Tibial nerve (tissue), 4 donors: ENCODE measurements at regions not wholly inside any gene's neighbourhood (a gene's known extent, or its start where the extent isn't known, plus 50 kb on each side); places are given as distances from the start of the nearest gene placed in this dataset.

Experiments
- DNase-seq, 2 donors: peaks; one replicate each; pipeline ENCODE4 v3.0.0-alpha.2; 2019; ENCODE audit warnings: low spot score in 2 of 2
- H3K27ac ChIP-seq, 4 donors: fragments of 200-600 bp; sonication (generic) in 3 of 4; one replicate each; pipeline ENCODE4 v1.5.1; 2017 to 2019; ENCODE audit warnings: mild to moderate bottlenecking in 1 of 4
- H3K27me3 ChIP-seq, 2 donors: fragments of 200-600 bp; sonication (generic) in 1 of 2; one replicate each; pipeline versions ENCODE4 v1.5.1 to v1.6.0; 2017 to 2019
- H3K36me3 ChIP-seq, 3 donors: fragments of 200-600 bp; sonication (generic); one replicate each; pipeline ENCODE4 v1.5.1; 2018 to 2019
- H3K4me1 ChIP-seq, 4 donors: fragments of 200-600 bp; sonication (generic) in 3 of 4; one replicate each; pipeline ENCODE4 v1.5.1; 2017 to 2019
- H3K4me3 ChIP-seq, 4 donors: fragments of 200-600 bp; sonication (generic) in 3 of 4; one replicate each; pipeline ENCODE4 v1.5.1; 2017 to 2019; ENCODE audit warnings: mild to moderate bottlenecking in 1 of 4, moderate library complexity in 1 of 4
- H3K9me3 ChIP-seq, 4 donors: fragments of 200-600 bp; sonication (generic) in 3 of 4; one replicate each; pipeline ENCODE4 v1.5.1; 2017 to 2019
- EP300 ChIP-seq, 2 donors: sonication (generic); formaldehyde crosslinking; IDR thresholded peaks; one replicate each; pipeline ENCODE4 v1.6.1; 2017; ENCODE audit warnings: antibody characterized with exemption in 2 of 2, mild to moderate bottlenecking in 1 of 2
- POLR2A ChIP-seq, 2 donors: fragments of 450-650 bp; IDR thresholded peaks; one replicate each; pipeline ENCODE4 v1.6.1; 2017; ENCODE audit warnings: antibody characterized with exemption in 2 of 2, mild to moderate bottlenecking in 2 of 2, moderate library complexity in 2 of 2
- WGBS, 2 donors: methylation state at CpG; one replicate each; pipeline ENCODE4 v1.1.5; 2018; 5-methylcytosine and 5-hydroxymethylcytosine counted together
- TF ChIP-seq, protein P1 (sequence below), 5 experiments: fragments of 200-600 bp in 3 of 5; fragments of 450-650 bp in 2 of 5; sonication (generic) in 3 of 5; IDR thresholded peaks; one replicate each; pipeline ENCODE4 v1.5.1; 2016 to 2019; ENCODE audit warnings: antibody characterized with exemption in 5 of 5, mild to moderate bottlenecking in 3 of 5, moderate library complexity in 2 of 5

DNA sequence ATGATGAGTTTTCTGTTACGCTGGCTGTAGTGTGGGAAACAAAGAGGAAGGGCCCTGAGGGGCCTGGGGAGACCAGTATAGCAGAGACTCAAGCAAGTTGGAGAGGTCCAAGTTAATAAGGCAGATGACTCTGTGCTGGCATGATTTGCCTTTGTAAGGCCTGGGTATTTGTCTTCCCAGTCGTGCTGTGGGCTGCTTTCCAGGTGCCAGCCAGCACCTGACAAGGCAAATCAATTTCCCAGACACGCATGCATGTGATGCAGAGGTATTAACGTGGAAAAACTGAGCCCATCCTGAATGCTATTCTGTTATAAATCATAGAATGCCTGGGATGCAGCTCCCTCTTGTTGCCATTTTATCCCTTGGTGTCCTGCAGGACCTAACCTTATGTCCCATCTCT lies 175.6 kb downstream of the MFSD1 start:
- Histone ChIP-seq H3K9me3 (peaks cover 0 to 4% (median 0%) of the 10 kb centered on the region in 4 donors), H3K27ac (no peak overlapping the region), H3K4me3 (no peak overlapping the region), H3K36me3 (no peaks in the 10 kb centered on the region), H3K4me1 (no peaks in the 10 kb centered on the region), H3K27me3 (no peaks in the 10 kb centered on the region)
- no peak for DNase-seq
- 63 to 68% methylated on average over 4 of the region's 4 CpGs for WGBS, 2 donors
- TF ChIP-seq, protein P1, sequence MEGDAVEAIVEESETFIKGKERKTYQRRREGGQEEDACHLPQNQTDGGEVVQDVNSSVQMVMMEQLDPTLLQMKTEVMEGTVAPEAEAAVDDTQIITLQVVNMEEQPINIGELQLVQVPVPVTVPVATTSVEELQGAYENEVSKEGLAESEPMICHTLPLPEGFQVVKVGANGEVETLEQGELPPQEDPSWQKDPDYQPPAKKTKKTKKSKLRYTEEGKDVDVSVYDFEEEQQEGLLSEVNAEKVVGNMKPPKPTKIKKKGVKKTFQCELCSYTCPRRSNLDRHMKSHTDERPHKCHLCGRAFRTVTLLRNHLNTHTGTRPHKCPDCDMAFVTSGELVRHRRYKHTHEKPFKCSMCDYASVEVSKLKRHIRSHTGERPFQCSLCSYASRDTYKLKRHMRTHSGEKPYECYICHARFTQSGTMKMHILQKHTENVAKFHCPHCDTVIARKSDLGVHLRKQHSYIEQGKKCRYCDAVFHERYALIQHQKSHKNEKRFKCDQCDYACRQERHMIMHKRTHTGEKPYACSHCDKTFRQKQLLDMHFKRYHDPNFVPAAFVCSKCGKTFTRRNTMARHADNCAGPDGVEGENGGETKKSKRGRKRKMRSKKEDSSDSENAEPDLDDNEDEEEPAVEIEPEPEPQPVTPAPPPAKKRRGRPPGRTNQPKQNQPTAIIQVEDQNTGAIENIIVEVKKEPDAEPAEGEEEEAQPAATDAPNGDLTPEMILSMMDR (IDR thresholded peaks at IDR 0.05), result no peak
- TF ChIP-seq EP300 (IDR thresholded peaks at IDR 0.05) (no peak), POLR2A (IDR thresholded peaks at IDR 0.05) (no peak)

DNA sequence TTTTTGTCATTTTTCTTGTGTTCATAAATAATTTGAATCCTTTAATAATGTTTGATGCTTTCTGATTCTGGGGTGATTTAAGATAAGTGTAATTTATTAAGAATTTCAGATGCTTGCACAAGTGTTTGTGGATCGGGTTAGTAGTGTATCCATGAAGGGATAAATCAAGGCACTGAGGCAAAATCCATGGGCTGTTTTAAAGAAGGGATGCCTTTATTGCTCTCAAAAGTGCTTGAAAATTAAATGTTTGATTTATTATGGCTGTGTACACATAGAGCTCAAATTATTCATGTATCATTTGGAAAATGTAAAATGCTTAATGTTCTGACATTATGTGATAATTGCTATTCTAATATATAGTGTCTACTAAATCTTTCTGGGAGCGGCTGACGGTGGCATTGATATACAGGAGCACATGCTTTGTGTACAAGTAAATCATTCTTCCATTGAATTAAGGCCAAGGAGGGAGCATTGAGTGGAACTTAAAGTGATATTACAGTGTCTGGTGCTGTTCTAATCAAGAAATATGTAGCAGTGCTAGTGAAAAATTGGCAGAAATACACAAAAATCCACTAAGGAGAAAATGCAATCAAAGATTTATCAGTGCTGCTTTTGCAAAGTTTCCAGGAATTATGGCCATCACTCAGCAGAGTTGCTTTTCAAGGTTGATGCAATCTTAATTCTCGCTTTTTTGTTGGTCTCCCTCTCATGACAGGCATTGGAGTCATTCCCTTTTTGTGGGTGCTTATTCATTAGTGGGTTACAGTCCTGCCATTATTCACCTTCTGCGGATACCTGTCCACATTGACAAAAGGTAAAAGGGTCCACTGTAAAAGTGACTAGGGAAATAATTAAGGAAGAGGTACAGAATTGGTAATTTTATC lies 181.6 kb downstream of the MFSD1 start:
- H3K27me3 ChIP-seq, result no peaks in the 10 kb centered on the region
- no peaks in the 10 kb centered on the region for H3K36me3 ChIP-seq
- H3K9me3 ChIP-seq, result peaks cover 0 to 18% (median 0%) of the 10 kb centered on the region in 4 donors
- WGBS, 2 donors, result 77 to 83% methylated on average over 5 of the region's 5 CpGs
- H3K27ac ChIP-seq, result no peak overlapping the region
- no peak for TF ChIP-seq POLR2A (IDR thresholded peaks at IDR 0.05)
- no peak for TF ChIP-seq EP300 (IDR thresholded peaks at IDR 0.05)
- TF ChIP-seq, protein P1 (IDR thresholded peaks at IDR 0.05), result no peak
- no peaks in the 10 kb centered on the region for H3K4me1 ChIP-seq
- H3K4me3 ChIP-seq, result no peak overlapping the region
- no peak for DNase-seq

DNA sequence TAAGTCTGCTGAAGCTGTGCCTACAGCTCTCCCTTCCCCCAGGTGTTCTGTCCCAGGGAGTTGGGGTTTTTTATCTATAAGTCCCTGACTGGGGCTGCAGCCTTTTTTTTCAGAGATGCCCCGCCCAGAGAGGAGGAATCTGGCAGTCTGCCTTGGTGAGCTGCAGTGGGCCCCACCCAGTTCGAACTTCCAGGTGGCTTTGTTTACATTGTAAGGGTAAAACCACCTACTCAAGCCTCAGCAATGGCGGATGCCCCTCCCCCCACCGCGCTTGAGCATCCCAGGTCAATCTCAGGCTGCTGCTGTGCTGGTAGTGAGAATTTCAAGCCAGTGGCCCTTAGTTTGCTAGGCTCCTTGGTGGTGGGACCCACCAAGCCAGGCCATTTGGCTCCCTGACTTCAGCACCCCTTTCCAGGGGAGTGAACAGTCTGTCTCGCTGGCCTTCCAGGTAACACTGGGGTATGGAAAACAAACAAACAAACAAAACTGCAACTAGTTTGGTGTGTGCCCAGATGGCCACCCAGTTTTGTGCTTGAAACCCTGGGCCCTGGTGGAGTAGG lies 189.4 kb downstream of the MFSD1 start:
- Histone ChIP-seq H3K4me1 (no peaks in the 10 kb centered on the region), H3K27ac (no peak overlapping the region), H3K9me3 (peaks cover 0 to 11% (median 0%) of the 10 kb centered on the region in 4 donors), H3K27me3 (no peaks in the 10 kb centered on the region), H3K36me3 (no peaks in the 10 kb centered on the region), H3K4me3 (no peak overlapping the region)
- TF ChIP-seq, protein P1 (IDR thresholded peaks at IDR 0.05), result no peak
- TF ChIP-seq EP300 (IDR thresholded peaks at IDR 0.05), result no peak
- TF ChIP-seq POLR2A (IDR thresholded peaks at IDR 0.05), result no peak
- DNase-seq, result no peak
- 62 to 63% methylated on average over 3 to 6 of the region's 6 CpGs for WGBS, 2 donors

DNA sequence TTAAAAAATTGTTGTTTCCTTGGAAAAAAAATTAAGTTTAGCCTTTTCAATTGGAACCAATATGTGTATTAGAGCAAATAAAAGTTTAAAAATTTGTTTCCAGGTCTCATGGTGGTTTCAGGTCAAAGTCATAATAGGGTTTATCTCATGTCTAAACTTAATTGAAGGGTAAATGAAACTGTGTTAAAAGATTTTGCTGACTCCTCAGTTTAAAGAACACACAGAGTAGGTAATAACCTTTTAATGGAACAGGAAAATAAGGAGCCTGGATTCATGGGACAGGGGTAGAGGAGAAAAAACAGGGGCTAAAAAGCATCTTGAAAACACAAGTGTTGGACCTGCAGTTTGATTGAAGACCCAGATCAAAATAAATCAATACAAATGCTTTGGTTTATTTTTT lies 190.6 kb downstream of the MFSD1 start:
- Histone ChIP-seq H3K9me3 (no peaks in the 10 kb centered on the region), H3K4me3 (no peak overlapping the region), H3K27ac (no peak overlapping the region), H3K4me1 (no peaks in the 10 kb centered on the region), H3K36me3 (no peaks in the 10 kb centered on the region), H3K27me3 (no peaks in the 10 kb centered on the region)
- no peak for DNase-seq
- TF ChIP-seq, protein P1 (IDR thresholded peaks at IDR 0.05), result no peak
- TF ChIP-seq POLR2A (IDR thresholded peaks at IDR 0.05), result no peak
- no peak for TF ChIP-seq EP300 (IDR thresholded peaks at IDR 0.05)

DNA sequence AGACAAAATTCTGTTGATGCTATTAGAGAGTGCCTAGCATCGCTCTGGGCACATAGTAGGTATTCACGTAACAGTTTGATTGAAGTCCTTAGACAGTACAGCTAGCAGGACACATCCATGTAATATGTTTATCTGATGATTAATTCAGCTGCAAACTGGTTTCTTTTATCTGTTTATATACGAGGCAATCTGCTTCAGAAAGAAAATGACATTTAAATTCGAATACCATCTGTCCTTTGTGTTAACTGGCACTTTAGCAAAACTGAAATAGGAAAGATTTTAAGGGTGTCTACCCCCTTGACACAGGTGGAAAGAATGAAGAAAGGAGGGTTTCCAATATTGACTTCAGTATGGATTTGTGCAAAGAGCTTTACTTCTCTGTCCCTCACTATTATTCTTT lies 192.5 kb downstream of the MFSD1 start:
- Histone ChIP-seq H3K27me3 (no peaks in the 10 kb centered on the region), H3K4me1 (no peaks in the 10 kb centered on the region), H3K36me3 (no peaks in the 10 kb centered on the region), H3K27ac (no peak overlapping the region), H3K9me3 (no peaks in the 10 kb centered on the region), H3K4me3 (no peak overlapping the region)
- TF ChIP-seq EP300 (IDR thresholded peaks at IDR 0.05) (no peak), POLR2A (IDR thresholded peaks at IDR 0.05) (no peak)
- TF ChIP-seq, protein P1 (IDR thresholded peaks at IDR 0.05), result no peak
- DNase-seq, result no peak
- 72 to 86% methylated on average over 4 of the region's 4 CpGs for WGBS, 2 donors
